Ishikawa (cell line): ENCODE measurements at regions not wholly inside any gene's neighbourhood (a gene's known extent, or its start where the extent isn't known, plus 50 kb on each side); places are given as distances from the start of the nearest gene placed in this dataset.

ENCODE experiments used
- CREB1 ChIP-seq: IDR thresholded peaks from 2 replicates; pipeline ENCODE4 v1.6.1; 2012; ENCODE audit warnings: low read depth
- EP300 ChIP-seq: IDR thresholded peaks from 2 replicates; pipeline ENCODE4 v1.6.1; 2012; ENCODE audit warnings: borderline replicate concordance
- MAX ChIP-seq: IDR thresholded peaks from 2 replicates; pipeline ENCODE4 v1.6.1; 2012
- NFIC ChIP-seq: IDR thresholded peaks from 2 replicates; pipeline ENCODE4 v1.6.1; 2012
- TCF12 ChIP-seq: IDR thresholded peaks from 2 replicates; pipeline ENCODE4 v1.6.1; 2012; ENCODE audit warnings: low read depth
- USF1 ChIP-seq: IDR thresholded peaks from 2 replicates; pipeline ENCODE4 v1.6.1; 2012
- ZBTB7A ChIP-seq: IDR thresholded peaks from 2 replicates; pipeline ENCODE4 v1.6.1; 2012; ENCODE audit warnings: low read depth
- TF ChIP-seq, protein P1 (sequence below): IDR thresholded peaks from 2 replicates; pipeline ENCODE4 v1.6.1; 2012; ENCODE audit warnings: low read depth, mild to moderate bottlenecking

GRCh38 chr6:22849921-22850320 is 280.6 kb downstream of the HDGFL1 start:
- TF ChIP-seq, protein P1, sequence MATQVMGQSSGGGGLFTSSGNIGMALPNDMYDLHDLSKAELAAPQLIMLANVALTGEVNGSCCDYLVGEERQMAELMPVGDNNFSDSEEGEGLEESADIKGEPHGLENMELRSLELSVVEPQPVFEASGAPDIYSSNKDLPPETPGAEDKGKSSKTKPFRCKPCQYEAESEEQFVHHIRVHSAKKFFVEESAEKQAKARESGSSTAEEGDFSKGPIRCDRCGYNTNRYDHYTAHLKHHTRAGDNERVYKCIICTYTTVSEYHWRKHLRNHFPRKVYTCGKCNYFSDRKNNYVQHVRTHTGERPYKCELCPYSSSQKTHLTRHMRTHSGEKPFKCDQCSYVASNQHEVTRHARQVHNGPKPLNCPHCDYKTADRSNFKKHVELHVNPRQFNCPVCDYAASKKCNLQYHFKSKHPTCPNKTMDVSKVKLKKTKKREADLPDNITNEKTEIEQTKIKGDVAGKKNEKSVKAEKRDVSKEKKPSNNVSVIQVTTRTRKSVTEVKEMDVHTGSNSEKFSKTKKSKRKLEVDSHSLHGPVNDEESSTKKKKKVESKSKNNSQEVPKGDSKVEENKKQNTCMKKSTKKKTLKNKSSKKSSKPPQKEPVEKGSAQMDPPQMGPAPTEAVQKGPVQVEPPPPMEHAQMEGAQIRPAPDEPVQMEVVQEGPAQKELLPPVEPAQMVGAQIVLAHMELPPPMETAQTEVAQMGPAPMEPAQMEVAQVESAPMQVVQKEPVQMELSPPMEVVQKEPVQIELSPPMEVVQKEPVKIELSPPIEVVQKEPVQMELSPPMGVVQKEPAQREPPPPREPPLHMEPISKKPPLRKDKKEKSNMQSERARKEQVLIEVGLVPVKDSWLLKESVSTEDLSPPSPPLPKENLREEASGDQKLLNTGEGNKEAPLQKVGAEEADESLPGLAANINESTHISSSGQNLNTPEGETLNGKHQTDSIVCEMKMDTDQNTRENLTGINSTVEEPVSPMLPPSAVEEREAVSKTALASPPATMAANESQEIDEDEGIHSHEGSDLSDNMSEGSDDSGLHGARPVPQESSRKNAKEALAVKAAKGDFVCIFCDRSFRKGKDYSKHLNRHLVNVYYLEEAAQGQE = no peak
- TF ChIP-seq ZBTB7A (no peak), MAX (no peak), USF1 (no peak), TCF12 (no peak), CREB1 (no peak), NFIC (no peak), EP300 (no peak)
